Heart left ventricle (tissue), 13 donors: ENCODE measurements at regions not wholly inside any gene's neighbourhood (a gene's known extent, or its start where the extent isn't known, plus 50 kb on each side); places are given as distances from the start of the nearest gene placed in this dataset.

Experiments
- CTCF ChIP-seq, 12 donors: fragments of 200-600 bp; sonication (generic) in 4 of 12; IDR thresholded peaks; one replicate each; pipeline versions ENCODE4 v1.5.0 to v1.8.0; 2018 to 2022; ENCODE audit warnings: antibody characterized with exemption in 12 of 12, mild to moderate bottlenecking in 5 of 12
- POLR2A ChIP-seq, 2 donors: fragments of 450-650 bp; IDR thresholded peaks; one replicate each; pipeline ENCODE4 v1.6.1; 2017; ENCODE audit warnings: antibody characterized with exemption in 2 of 2, mild to moderate bottlenecking in 2 of 2, moderate library complexity in 2 of 2
- donor health status: ischemic (EF 13 %, LVEDD 7.1; RV severe dilation, severe dysfunction).
- donor health status: DM: no; HTN: yes; CAD: no.
- donor health status: DM: no; HTN: no; CAD: no.
- donor health status: ischemic (EF 25% LVEDD 6.9; RV normal size, moderate dysfunction).
- donor health status: ischemic (EF 25% LVEDD 5.7; RV mildly dilated, moderate dysfunction).
- donor health status: ischemic (EF 35%, LVEDD 5.7; RV mildly dilated, moderate dysfunction).
- donor health status: nonischemic (EF 11% LVEDD 7.7; RV severe dilation, severe dysfunction).
- donor health status: DM: yes; HTN: yes; CAD: no.
- donor health status: PGD.
- donor health status: ischemic (EF 29% LVEDD 5.4; RV normal size, mild dysfunction).
- donor health status: nonischemic (EF 23%, LVEDD 6.1; RV moderate dilation, normal function).

- TF ChIP-seq CTCF (IDR thresholded peaks at IDR 0.05) (no peak), POLR2A (IDR thresholded peaks at IDR 0.05) (no peak)
Measured at GRCh38 chr2:6203291-6203959, 511.2 kb downstream of the SOX11 start.
